Effector memory CD4-positive, alpha-beta T cell (primary cell): ENCODE measurements at regions not wholly inside any gene's neighbourhood (a gene's known extent, or its start where the extent isn't known, plus 50 kb on each side); places are given as distances from the start of the nearest gene placed in this dataset.
"Not testable (repeated sequence)": the region's sequence is repeated elsewhere in the genome, so short reads cannot be mapped to it uniquely, and the experiment has no call there.

Experiments
- DNase-seq, 3 donors: peaks; one replicate each; pipeline ENCODE4 v3.0.0-alpha.2; 2020
- H3K27ac ChIP-seq: 2 replicates; pipeline ENCODE4 v1.7.0; 2013; ENCODE audit warnings: mild to moderate bottlenecking, low read length, moderate library complexity; ENCODE audit not compliant: insufficient read depth, poor library complexity, severe bottlenecking
- H3K27me3 ChIP-seq: replicated peaks from 2 replicates; pipeline ENCODE4 v1.7.0; 2013; ENCODE audit warnings: mild to moderate bottlenecking, low read length; ENCODE audit not compliant: insufficient read depth, control insufficient read depth, poor library complexity, severe bottlenecking
- H3K36me3 ChIP-seq: 2 replicates; pipeline ENCODE4 v1.7.0; 2013; ENCODE audit warnings: mild to moderate bottlenecking, low read length, moderate library complexity; ENCODE audit not compliant: control insufficient read depth, insufficient read depth
- H3K4me1 ChIP-seq: 2 replicates; pipeline ENCODE4 v1.7.0; 2013; ENCODE audit warnings: low read length, mild to moderate bottlenecking; ENCODE audit not compliant: control insufficient read depth, insufficient read depth, poor library complexity, severe bottlenecking
- H3K4me3 ChIP-seq: 2 replicates; pipeline ENCODE4 v1.7.0; 2013; ENCODE audit warnings: low read length, low read depth, mild to moderate bottlenecking; ENCODE audit not compliant: insufficient read depth, poor library complexity, severe bottlenecking
- H3K9me3 ChIP-seq: 2 replicates; pipeline ENCODE4 v1.7.0; 2013; ENCODE audit warnings: mild to moderate bottlenecking, low read length, moderate library complexity; ENCODE audit not compliant: control insufficient read depth

GRCh38 chr13:42494157-42494556, 79.8 kb upstream of the TNFSF11 start:
- Histone ChIP-seq H3K4me3 (no peak overlapping the region), H3K27ac (no peak overlapping the region), H3K4me1 (peaks cover 11% of the 10 kb centered on the region), H3K9me3 (no peaks in the 10 kb centered on the region), H3K36me3 (no peaks in the 10 kb centered on the region), H3K27me3 (no peaks in the 10 kb centered on the region)
- no peak for DNase-seq

DNA sequence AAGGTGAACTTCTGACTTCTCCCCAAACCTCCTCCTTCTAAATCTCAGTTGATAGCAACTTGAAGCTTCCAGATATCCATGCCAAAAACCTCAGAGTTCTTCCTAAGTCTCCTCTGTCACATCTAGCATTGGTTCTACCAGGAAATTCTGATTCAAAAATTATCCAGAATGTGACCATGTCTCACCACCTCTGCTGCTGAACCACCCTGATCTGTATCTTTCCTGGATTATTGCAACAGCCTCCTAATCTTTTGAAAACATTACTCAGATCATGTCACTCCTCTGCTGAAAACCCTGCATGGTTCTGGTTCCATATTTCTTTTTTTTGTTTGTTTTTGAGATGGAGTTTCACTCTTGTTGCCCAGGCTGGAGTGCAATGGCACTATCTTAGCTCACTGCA, 78.7 kb upstream of the TNFSF11 start:
- H3K4me3 ChIP-seq, result no peak overlapping the region
- no peaks in the 10 kb centered on the region for H3K36me3 ChIP-seq
- no peak for DNase-seq
- no peaks in the 10 kb centered on the region for H3K27me3 ChIP-seq
- H3K4me1 ChIP-seq, result peaks cover 11% of the 10 kb centered on the region
- no peaks in the 10 kb centered on the region for H3K9me3 ChIP-seq
- no peak overlapping the region for H3K27ac ChIP-seq

DNA sequence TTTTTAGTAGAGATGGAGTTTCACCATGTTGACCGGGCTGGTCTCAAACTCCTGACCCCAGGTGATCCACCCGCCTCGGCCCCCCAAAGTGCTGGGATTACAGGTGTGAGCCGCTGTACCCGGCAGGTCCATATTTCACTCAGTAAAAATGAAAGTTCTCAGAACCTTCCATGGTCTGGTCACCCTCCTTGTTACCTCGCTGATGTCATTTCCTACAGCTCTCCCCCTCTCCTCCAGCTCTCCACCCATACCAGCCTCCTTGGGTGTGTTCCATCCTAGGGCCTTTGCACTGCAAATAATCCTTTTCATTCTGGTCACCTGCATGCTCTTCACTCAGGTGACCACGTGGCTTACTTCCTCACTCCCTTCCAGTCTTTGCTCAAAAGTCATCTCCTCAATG, 78.2 kb upstream of the TNFSF11 start:
- H3K27me3 ChIP-seq, result no peaks in the 10 kb centered on the region
- H3K4me3 ChIP-seq, result no peak overlapping the region
- no peak overlapping the region for H3K27ac ChIP-seq
- no peak for DNase-seq
- H3K36me3 ChIP-seq, result no peaks in the 10 kb centered on the region
- H3K9me3 ChIP-seq, result no peaks in the 10 kb centered on the region
- H3K4me1 ChIP-seq, result peaks cover 11% of the 10 kb centered on the region

DNA sequence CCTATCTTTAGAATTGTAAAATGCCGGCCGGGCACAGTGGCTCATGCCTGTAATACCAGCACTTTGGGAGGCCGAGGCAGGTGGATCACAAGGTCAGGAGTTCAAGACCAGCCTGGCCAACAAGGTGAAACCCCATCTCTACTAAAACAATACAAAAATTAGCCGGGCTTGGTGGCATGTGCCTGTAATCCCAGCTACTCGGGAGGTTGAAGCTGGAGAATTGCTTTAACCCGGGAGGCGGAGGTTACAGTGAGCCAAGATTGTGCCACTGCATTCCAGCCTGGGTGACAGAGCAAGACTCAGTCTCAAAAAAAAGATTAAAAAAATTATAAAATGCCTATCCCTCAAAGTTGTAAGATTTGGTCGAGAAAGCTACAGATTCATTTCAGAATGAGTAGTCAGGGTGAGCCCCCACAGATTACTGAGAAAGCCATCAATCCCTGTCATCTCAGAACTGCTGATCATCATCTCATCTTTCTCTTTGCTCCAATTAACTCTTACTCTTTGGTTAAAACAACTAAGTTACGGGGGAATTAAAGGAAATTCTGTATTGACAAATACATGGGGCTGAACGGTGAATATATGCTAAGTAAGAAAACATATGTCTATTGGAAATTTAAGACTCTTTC, 76.9 kb upstream of the TNFSF11 start:
- H3K4me1 ChIP-seq, result peaks cover 11% of the 10 kb centered on the region
- H3K9me3 ChIP-seq, H3K27me3 ChIP-seq, H3K36me3 ChIP-seq, H3K4me3 ChIP-seq, H3K27ac ChIP-seq, DNase-seq: not testable (repeated sequence)

DNA sequence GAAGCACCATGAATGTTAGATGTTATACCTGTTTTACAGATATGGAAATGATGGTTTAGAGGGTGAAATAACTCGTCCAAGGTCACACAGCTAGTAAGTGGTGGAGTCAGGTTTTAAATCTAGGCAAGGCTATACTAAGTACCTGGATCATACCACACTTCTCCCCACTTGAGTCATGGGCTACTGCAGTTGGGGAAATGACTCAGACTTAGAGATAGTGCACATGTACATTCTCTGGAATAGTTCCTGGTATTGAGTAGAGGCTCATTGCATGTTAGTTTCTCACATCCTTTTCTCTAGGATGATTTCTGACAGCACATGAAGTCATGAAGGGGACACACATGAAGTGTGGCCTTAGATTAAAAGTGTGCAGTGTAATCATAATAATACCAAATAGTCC, 76.2 kb upstream of the TNFSF11 start:
- Histone ChIP-seq H3K4me1 (peaks cover 11% of the 10 kb centered on the region), H3K27ac (no peak overlapping the region), H3K27me3 (no peaks in the 10 kb centered on the region), H3K4me3 (no peak overlapping the region), H3K36me3 (no peaks in the 10 kb centered on the region), H3K9me3 (no peaks in the 10 kb centered on the region)
- no peak for DNase-seq

GRCh38 chr13:42498521-42498920, 75.4 kb upstream of the TNFSF11 start:
- Histone ChIP-seq H3K4me3 (no peak overlapping the region), H3K9me3 (no peaks in the 10 kb centered on the region), H3K27ac (no peak overlapping the region), H3K36me3 (no peaks in the 10 kb centered on the region), H3K27me3 (no peaks in the 10 kb centered on the region), H3K4me1 (peaks cover 9% of the 10 kb centered on the region)
- DNase-seq, result no peak
